ENCODE measurements at regions not wholly inside any gene's neighbourhood (a gene's known extent, or its start where the extent isn't known, plus 50 kb on each side); places are given as distances from the start of the nearest gene placed in this dataset.
A peak's percentile ranks its signal among the peaks of the same experiment; 100 is the strongest.

DNA sequence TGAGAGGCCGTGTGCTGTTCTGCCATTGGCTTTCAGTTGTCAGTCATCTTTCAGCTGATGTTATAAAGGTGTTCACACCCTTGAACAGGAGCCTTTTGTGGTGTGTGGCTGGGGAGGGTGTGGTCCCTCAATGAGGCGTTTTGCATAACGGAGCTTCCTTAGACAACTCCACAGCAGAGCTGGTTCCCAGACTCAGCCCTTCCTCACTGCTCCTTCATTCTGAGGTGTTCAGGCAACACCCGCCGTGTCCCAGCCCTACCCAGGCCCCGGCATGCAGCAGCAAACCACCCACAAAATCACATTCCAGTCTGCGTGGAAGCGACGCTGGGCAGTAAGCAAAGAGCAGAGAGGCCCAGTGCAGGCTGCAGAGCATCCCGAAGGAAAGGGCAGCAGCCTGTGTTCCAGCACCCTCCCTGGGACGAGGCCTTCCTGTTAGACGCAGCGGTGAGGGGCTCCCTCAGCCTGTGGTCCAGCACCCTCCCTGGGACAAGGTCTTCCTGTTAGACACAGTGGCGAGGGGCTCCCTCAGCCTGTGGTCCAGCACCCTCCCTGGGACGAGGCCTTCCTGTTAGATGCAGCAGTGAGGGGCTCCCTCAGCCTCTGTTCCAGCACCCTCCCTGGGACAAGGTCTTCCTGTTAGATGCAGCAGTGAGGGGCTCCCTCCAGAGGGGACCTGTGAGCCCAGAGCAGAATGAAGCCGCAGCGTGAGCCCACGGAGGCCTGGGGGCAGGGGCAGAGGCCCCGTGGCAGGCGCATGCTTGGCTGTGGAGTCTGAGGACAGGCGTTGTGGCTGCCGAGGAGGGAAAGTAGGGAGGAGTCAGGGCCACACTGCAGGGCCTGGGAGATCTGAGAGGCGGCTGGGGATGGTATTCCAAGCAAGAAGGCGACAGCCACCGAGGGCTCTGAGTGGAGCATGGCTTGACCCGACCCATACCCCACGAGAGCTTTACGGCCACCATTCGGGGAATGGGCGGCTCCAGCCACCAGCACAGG, 201.8 kb upstream of the HDAC4 start:
- H3K9me3 ChIP-seq (ENCODE audit: low read depth) = no peaks in the 10 kb centered on the region
- no peak overlapping the region for H3K9ac ChIP-seq
- Mint-ChIP-seq H3K4me1 (peaks cover 33% of the 10 kb centered on the region), H3K27me3 (ENCODE audit: insufficient read depth, low read depth) (peaks cover 9% of the 10 kb centered on the region), H3K4me3 (no peak overlapping the region), H3K9me3 (peaks cover 4% of the 10 kb centered on the region), H3K27ac (peak overlapping the region; percentile 63), H3K36me3 (no peaks in the 10 kb centered on the region)
- peaks cover 33% of the 10 kb centered on the region for H3K27me3 ChIP-seq
- peaks cover 21% of the 10 kb centered on the region for H3K4me1 ChIP-seq
- H3K79me2 ChIP-seq (ENCODE audit: low read depth) = no peaks in the 10 kb centered on the region
- no peaks in the 10 kb centered on the region for H4K20me1 ChIP-seq (ENCODE audit: low read depth)
- DNase-seq (ENCODE audit: low spot score) = no peak
- no peak for TF ChIP-seq EZH2 (IDR thresholded peaks at IDR 0.05)
- no peak for TF ChIP-seq EZH2phosphoT487 (IDR thresholded peaks at IDR 0.05)
- TF ChIP-seq, protein P1, sequence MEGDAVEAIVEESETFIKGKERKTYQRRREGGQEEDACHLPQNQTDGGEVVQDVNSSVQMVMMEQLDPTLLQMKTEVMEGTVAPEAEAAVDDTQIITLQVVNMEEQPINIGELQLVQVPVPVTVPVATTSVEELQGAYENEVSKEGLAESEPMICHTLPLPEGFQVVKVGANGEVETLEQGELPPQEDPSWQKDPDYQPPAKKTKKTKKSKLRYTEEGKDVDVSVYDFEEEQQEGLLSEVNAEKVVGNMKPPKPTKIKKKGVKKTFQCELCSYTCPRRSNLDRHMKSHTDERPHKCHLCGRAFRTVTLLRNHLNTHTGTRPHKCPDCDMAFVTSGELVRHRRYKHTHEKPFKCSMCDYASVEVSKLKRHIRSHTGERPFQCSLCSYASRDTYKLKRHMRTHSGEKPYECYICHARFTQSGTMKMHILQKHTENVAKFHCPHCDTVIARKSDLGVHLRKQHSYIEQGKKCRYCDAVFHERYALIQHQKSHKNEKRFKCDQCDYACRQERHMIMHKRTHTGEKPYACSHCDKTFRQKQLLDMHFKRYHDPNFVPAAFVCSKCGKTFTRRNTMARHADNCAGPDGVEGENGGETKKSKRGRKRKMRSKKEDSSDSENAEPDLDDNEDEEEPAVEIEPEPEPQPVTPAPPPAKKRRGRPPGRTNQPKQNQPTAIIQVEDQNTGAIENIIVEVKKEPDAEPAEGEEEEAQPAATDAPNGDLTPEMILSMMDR (IDR thresholded peaks at IDR 0.05) = no peak
- no peak overlapping the region for H3K27ac ChIP-seq
- peaks cover 12% of the 10 kb centered on the region for H3F3A ChIP-seq (ENCODE audit: low read depth)
- no peaks in the 10 kb centered on the region for H3K36me3 ChIP-seq
- no peak overlapping the region for H3K4me3 ChIP-seq
- H2AFZ ChIP-seq (replicated peaks) = peak overlapping the region; percentile 42
- H3K4me2 ChIP-seq = peak overlapping the region; percentile 71

DNA sequence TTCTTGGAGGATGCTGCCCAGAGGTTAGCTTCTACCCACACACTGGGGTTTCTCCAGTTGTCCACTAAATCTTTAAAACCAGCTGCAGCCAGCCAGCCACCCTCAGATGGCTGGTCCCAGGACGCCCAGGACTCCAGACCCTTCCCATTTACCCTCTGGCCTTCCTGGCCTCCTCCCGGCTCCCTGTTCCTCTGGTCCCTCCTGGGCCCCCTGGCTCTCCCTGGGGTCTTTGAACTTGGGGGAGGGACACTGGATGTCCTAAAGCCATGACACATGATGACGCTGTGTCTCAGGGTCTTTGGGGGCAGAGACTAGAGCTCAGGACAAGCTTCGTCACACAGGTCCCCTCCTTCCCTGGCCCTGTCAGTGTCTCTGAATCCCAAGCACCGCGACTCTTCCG, 201.1 kb upstream of the HDAC4 start:
- Histone ChIP-seq H3K4me2 (peak overlapping the region; percentile 71), H3F3A (ENCODE audit: low read depth) (peaks cover 12% of the 10 kb centered on the region), H3K79me2 (ENCODE audit: low read depth) (no peaks in the 10 kb centered on the region), H3K36me3 (no peaks in the 10 kb centered on the region), H3K9ac (no peak overlapping the region), H3K27me3 (peaks cover 33% of the 10 kb centered on the region), H3K9me3 (ENCODE audit: low read depth) (no peaks in the 10 kb centered on the region), H3K4me1 (peaks cover 21% of the 10 kb centered on the region), H3K4me3 (no peak overlapping the region), H4K20me1 (ENCODE audit: low read depth) (no peaks in the 10 kb centered on the region), H2AFZ (replicated peaks) (peak overlapping the region; percentile 42), H3K27ac (no peak overlapping the region)
- DNase-seq (ENCODE audit: low spot score) = no peak
- Mint-ChIP-seq H3K36me3 (no peaks in the 10 kb centered on the region), H3K4me1 (peaks cover 28% of the 10 kb centered on the region), H3K9me3 (peaks cover 6% of the 10 kb centered on the region), H3K4me3 (no peak overlapping the region), H3K27ac (no peak overlapping the region), H3K27me3 (ENCODE audit: insufficient read depth, low read depth) (peaks cover 7% of the 10 kb centered on the region)
- TF ChIP-seq EZH2phosphoT487 (IDR thresholded peaks at IDR 0.05) = no peak
- TF ChIP-seq, protein P1 (IDR thresholded peaks at IDR 0.05) = no peak
- no peak for TF ChIP-seq EZH2 (IDR thresholded peaks at IDR 0.05)

DNA sequence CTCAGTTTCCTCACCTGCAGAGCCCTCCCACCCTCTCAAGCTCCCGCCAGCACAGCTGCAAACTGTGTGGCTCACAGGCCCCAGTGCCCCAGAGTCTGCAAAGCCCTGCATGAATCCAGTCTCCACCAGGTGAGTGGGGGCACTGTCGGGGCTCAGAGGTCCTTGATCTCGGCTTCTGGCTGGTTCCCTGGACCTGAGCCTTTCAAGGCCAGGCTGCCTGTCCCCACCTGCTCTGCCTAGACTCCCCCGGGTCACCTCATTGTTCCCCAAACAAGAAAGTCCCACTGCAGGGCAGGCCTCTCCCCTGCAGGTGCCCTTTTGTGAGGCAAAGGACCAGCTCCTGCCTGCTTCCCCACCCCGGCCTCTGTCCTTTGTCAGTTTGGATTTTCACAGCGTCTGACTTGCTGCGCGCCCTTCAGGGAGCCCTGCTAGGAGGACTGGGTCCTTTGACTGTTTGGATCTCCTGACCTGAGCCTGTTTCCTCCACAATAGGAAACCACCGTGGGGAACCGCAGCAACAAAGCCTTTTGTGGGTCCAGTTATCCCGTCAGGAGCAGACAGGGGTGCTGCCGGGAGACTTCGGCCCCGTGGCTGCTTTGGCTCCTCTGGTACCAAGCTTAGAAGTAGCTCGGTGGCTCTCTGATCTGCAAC, 200.5 kb upstream of the HDAC4 start:
- Mint-ChIP-seq H3K4me1 (peaks cover 29% of the 10 kb centered on the region), H3K4me3 (no peak overlapping the region), H3K27me3 (ENCODE audit: insufficient read depth, low read depth) (peaks cover 5% of the 10 kb centered on the region), H3K27ac (peak overlapping the region; percentile 85), H3K9me3 (peaks cover 3% of the 10 kb centered on the region), H3K36me3 (no peaks in the 10 kb centered on the region)
- H3F3A ChIP-seq (ENCODE audit: low read depth) = peaks cover 12% of the 10 kb centered on the region
- peaks cover 21% of the 10 kb centered on the region for H3K4me1 ChIP-seq
- DNase-seq (ENCODE audit: low spot score) = peak; percentile 58
- no peak overlapping the region for H3K27ac ChIP-seq
- H3K9ac ChIP-seq = no peak overlapping the region
- no peaks in the 10 kb centered on the region for H4K20me1 ChIP-seq (ENCODE audit: low read depth)
- H3K27me3 ChIP-seq = peaks cover 33% of the 10 kb centered on the region
- TF ChIP-seq, protein P1 (IDR thresholded peaks at IDR 0.05) = no peak
- TF ChIP-seq EZH2 (IDR thresholded peaks at IDR 0.05) (no peak), EZH2phosphoT487 (IDR thresholded peaks at IDR 0.05) (no peak)
- H3K4me3 ChIP-seq = no peak overlapping the region
- no peaks in the 10 kb centered on the region for H3K79me2 ChIP-seq (ENCODE audit: low read depth)
- peak overlapping the region; percentile 28 for H2AFZ ChIP-seq (replicated peaks)
- no peaks in the 10 kb centered on the region for H3K9me3 ChIP-seq (ENCODE audit: low read depth)
- H3K4me2 ChIP-seq = peak overlapping the region; percentile 71
- H3K36me3 ChIP-seq = no peaks in the 10 kb centered on the region

All from neural progenitor cell (in vitro differentiated cells).